Activated naive CD4-positive, alpha-beta T cell treated with anti-CD3 and anti-CD28 coated beads, Interleukin-2, amount 50 U/mL, for 16 hours (primary cell): ENCODE measurements at regions not wholly inside any gene's neighbourhood (a gene's known extent, or its start where the extent isn't known, plus 50 kb on each side); places are given as distances from the start of the nearest gene placed in this dataset.

Experiments used
- DNase-seq: peaks from one replicate; pipeline ENCODE4 v3.0.0-alpha.2; 2020

GRCh38 chr6:43946641-43947363 is 176.8 kb downstream of the VEGFA start:
- no peak for DNase-seq

- DNase-seq, result no peak
Measured at GRCh38 chr6:43945768-43946080, 175.7 kb downstream of the VEGFA start.

GRCh38 chr6:43944908-43945767 is 175.1 kb downstream of the VEGFA start:
- DNase-seq, result no peak

- DNase-seq, result no peak
Measured at GRCh38 chr6:43943781-43944250, 173.8 kb downstream of the VEGFA start.

- no peak for DNase-seq
Measured at GRCh38 chr6:43943099-43943766, 173.2 kb downstream of the VEGFA start.

GRCh38 chr6:43942616-43943015 is 172.6 kb downstream of the VEGFA start:
- DNase-seq, result no peak

- DNase-seq, result no peak
Measured at GRCh38 chr6:43942011-43942442, 172.0 kb downstream of the VEGFA start.

GRCh38 chr6:43941174-43941573 is 171.2 kb downstream of the VEGFA start:
- no peak for DNase-seq

GRCh38 chr6:43940393-43941087 is 170.5 kb downstream of the VEGFA start:
- no peak for DNase-seq

GRCh38 chr6:43940071-43940392 is 170.0 kb downstream of the VEGFA start:
- no peak for DNase-seq

- no peak for DNase-seq
Measured at GRCh38 chr6:43939281-43940070, 169.5 kb downstream of the VEGFA start.

- no peak for DNase-seq
Measured at GRCh38 chr6:43938178-43939105, 168.4 kb downstream of the VEGFA start.

GRCh38 chr6:43937236-43938177 is 167.5 kb downstream of the VEGFA start:
- no peak for DNase-seq

GRCh38 chr6:43936476-43936875 is 166.5 kb downstream of the VEGFA start:
- DNase-seq, result no peak

- DNase-seq, result no peak
Measured at GRCh38 chr6:43935921-43936439, 166.0 kb downstream of the VEGFA start.

- DNase-seq, result no peak
Measured at GRCh38 chr6:43934803-43935602, 165.0 kb downstream of the VEGFA start.

GRCh38 chr6:43934183-43934802 is 164.3 kb downstream of the VEGFA start:
- no peak for DNase-seq

GRCh38 chr6:43933148-43933885 is 163.3 kb downstream of the VEGFA start:
- no peak for DNase-seq
